LHCN-M2 (cell line): ENCODE measurements at regions not wholly inside any gene's neighbourhood (a gene's known extent, or its start where the extent isn't known, plus 50 kb on each side); places are given as distances from the start of the nearest gene placed in this dataset.
A peak's percentile ranks its signal among the peaks of the same experiment; 100 is the strongest.

Experiments used
- DNase-seq: peaks from one replicate; pipeline ENCODE4 v3.0.0-alpha.2; 2012; ENCODE audit warnings: low read depth

DNA sequence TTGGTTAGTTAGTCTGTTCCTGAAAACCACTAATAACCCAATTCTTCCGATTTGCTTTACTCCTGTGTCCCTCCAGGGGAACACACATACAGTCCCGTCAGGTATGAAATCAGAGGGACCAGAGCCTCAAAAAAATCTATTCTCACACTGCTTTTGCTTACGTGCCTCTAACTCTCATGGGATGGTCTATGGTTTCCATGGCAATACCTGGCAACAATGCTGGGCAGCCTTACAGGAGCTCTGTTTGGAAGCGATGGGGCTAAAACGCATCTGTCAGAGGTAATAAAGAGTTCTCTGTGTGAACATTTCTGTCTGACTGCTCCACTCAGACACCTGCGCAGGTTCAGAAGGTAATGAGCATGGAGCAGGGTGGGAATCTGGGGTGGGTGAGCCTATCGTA is 376.2 kb downstream of the GXYLT1 start:
- DNase-seq = no peak

DNA sequence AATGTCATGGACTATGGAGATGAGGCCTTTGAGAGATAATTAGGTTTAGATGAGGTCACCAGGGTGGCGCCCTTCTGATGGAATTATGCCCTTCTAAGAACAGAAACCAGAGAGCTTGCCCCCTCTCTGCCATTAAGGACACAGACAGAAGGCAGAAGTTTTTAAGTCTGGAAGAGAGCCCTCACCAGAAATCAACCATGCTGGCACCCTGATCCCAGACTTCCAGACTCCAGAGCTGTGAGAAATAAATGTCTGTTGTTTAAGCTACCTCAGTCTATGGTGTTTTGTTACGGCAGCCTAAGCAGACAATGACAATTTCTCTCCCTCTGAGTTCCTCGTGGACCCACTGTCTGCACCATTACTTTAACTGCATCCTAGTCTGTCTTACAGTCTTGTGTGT is 382.0 kb downstream of the GXYLT1 start:
- DNase-seq = no peak

DNA sequence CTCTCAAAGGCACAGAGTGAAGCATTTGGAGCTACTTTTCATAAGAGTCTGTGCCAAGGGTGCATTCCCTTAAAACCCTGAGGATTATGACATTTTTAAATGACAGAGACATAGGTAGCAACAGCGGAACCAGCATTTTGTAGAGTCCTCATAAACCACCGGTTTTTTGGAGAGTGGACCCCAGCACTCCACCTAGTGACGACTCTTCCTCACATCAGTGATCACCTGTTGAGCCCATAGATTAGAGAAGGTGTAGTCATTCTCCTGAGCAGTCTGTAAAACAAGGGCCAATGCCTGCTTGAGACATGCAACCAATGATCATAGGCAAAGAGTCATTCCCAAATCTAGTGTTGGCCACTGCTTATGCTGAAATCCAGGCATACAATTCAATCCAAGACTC is 399.1 kb downstream of the GXYLT1 start:
- DNase-seq = no peak

DNA sequence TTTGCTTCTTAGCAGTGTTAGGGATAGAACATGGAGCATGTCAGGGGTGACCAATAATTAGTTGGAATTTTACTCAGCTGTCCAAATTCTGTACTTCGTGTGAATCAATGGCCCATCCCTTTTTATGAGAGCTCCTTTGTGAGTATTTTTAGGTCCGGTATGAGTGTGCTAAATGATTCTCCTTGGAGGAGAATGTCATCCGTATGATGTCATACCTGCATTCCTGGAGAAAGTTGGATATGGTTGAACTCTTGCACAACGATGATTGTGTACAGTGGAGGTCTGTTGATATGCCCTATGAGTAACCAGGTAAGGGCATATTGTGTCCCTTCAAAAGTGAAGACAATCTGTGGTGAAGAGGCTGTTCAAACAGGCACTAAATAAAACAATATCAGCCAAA is 400.8 kb downstream of the GXYLT1 start:
- DNase-seq = peak; percentile 0

DNA sequence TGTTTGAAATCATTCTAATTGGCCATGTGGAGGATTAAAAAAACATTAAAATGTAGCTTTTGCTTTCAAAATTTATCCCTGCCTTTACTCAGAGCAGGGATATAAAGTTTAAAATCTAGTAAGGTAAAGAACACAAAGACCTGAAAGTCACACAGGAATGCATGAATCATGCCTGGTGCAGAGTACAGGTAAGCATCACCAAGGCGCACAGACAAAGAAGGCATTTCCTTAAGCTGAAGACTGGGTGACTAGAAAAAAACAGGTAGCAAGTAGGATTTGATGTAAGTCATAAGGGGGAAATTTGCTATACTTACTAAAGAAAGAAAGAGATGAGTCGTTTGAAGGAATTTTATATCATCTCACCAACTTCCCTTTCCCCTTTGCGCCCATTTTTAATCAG is 405.6 kb downstream of the GXYLT1 start:
- DNase-seq = no peak

DNA sequence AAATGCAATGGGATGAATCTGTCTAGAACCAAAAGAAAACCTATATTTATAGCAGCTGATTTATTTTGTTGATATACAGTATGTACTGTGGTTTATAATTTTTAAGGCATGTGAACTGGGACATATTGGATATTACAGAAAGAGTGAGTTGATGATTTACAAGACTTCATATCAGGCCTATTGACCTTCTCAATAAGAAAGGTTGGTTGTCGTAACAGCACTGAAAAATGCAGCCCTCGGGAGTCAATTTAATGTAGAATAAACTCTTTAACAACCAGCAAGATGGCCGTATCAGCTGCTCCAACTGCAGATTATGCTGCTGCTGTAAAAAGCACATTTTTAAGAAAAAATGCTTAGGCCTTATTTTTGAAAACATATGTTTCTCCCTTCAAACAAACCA is 407.3 kb downstream of the GXYLT1 start:
- no peak for DNase-seq

DNA sequence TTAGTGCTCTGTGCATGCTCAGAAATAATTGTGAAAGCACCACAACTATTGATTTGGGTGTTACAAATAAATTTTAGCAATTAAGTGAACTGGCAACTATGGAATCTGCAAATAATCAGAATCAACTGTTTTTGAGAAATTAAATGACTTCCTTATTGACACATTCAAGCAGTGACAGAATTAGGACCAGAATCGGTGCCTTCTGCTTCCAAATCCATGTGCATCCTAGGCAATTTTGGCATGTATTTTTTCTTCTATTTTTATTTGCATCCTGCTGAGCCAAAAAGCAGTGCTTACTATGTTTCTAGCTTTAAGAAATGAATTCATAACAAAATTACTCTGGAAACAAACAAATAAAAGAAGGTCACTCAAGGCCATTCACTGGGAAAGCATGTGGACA is 408.2 kb downstream of the GXYLT1 start:
- no peak for DNase-seq

DNA sequence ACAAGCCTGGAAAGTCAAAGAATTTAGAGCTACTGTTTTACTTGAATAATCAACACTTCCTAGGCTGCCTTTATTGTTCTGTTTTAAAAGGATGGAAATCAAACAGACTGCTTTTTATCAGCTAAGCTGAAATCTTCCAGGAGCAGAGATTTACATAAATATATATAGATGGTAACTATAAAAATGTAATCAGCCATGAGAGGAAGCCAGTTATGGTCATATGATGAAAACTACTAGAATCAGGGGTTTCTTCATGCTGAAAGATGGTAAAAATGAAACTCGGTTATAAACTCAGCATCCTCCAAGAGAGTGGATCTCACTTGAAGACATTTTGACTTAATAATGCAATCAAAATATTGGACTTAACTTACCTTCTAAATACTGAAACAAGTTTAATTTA is 413.0 kb downstream of the GXYLT1 start:
- DNase-seq = no peak

DNA sequence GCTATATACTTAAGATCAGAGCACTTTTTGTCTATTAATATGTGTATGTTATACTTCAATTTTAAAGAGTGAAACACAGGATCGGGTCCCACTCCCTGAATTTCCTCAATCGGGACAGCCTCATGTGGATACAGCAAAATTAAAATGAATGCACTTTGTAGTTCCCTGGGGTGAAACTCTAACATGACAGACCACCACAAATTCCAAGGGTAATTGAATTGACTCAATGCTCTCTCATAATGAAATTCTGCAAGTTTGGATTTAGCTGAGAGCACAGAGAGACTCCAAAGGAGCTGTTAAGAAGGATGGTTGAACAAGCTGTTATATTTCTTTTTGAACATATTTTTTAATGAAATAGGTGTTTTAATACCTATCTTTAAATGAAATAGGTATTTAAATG is 413.6 kb downstream of the GXYLT1 start:
- no peak for DNase-seq

DNA sequence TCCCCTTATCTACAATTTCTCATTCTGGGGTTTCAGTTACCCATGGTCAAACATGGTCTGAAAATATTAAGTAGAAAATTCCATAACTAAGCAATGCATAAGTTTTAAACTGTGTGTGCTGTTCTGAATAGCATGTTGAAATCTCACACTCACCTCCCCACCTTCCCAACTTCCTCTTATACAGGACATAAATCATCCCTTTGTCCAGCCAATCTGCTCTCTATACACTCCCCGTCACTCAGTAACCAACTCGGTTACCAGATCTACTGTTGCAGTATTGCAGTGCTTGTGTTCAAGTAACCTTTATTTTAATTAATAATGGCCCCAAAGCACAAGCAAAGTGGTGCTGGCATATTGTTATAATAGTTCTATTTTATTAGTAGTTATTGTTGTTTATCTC is 420.5 kb downstream of the GXYLT1 start:
- DNase-seq = no peak

DNA sequence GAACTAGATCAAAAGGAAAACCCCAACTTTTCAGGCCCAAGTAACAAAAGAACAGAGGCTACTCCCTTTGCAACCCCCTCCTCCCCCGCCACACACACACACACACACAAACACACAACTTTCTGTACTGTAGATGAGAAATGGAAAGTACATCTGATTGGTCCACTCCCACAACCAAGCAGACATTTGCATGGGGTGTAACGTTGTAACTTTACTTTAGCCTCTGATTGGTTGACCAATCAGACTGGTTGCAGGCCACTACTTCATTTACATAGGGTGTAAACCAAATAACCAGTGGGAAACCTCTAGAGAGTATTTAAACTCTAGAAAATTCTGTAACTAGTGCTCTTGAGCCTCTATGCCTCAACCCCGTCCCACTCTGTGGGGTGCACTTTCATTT is 425.5 kb downstream of the GXYLT1 start:
- DNase-seq = no peak

DNA sequence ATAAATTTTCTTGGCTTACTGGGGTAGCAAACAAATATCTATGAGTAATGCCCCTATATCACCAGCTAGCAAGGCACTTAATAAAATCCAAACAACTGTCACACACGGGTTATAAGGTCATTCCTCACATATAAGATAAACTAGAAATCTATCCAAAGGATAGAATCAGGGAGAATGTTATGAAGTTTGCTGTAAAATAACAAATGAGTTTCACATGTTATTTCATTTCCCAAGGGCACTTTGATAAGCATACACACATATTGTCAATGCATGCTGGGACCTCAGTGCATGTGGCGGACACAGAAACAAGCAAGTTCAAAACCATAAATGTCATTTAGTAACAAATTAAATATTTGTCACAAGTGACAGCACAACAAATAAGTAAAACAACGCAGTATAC is 429.4 kb downstream of the GXYLT1 start:
- no peak for DNase-seq

DNA sequence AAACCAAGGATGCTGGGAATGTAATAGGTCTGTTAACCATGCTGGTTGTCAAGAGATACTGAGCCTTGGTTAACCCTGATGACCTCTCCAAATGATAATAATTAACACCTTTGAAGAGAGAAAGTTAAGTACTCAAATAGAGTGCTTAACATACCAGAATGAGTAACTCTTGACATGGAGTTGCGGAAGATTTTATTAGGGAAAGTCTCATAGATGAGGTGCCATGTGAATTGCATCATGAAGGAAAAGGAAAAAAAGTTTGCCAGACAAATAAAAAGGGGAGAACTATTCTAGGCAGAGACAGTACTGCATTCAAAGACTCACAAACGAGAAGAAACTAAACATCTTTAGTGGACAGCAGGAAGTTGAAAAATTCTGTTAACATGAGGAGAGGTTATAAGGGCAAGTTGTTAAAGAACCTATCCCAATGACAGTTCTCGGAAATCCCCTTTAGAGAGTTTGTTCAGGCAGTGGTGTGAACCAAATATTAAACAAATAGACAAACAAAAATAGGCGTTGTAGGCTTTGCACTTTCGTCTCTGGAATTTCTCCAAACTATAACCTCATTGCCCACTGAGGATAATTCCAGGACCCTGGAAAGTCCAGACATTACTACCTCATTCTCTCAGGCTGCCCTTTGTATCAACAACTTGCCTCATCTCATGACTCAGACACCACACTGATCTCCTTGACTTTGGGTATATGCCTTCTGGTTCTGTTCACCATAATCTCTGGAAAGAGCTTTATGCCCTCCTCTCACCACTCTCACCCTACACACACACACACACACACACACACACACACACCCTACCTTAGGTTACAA is 435.0 kb downstream of the GXYLT1 start:
- DNase-seq = no peak

DNA sequence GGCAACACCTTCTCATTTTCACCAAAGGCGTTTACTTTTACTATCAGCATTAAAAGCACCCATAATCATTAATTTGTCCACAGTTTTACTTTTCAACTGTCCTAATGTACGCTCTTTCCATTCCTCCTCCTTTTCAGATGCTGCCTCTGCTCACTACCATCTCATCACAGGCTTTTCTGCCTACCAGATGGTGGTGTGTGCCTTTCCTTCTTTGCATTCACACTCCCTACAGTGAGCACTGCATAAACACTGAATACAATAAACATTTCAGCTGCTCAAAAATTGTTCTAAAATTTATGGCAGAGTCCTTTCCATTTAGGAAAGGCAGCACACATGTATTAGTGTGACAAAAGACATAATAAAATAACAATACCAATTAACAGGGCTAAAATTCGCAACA is 435.7 kb downstream of the GXYLT1 start:
- DNase-seq = no peak

DNA sequence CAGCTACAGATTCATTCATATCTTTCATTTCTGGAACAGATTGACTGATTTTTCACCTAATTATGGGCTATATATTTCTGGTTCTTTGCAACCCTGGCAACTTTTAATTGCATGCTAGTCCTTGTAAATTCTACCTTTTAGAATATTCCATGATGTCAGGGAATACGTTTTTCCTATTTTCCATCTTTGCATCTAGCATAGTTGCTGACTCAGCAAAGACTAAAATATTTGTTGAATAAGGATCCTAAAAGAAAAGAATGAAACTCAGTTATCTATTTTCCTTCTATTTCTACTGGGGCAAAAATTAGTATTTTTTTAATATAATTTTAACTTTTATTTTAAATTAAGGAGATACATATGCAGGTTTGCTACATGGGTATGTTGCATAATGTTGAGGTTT is 438.3 kb downstream of the GXYLT1 start:
- no peak for DNase-seq

DNA sequence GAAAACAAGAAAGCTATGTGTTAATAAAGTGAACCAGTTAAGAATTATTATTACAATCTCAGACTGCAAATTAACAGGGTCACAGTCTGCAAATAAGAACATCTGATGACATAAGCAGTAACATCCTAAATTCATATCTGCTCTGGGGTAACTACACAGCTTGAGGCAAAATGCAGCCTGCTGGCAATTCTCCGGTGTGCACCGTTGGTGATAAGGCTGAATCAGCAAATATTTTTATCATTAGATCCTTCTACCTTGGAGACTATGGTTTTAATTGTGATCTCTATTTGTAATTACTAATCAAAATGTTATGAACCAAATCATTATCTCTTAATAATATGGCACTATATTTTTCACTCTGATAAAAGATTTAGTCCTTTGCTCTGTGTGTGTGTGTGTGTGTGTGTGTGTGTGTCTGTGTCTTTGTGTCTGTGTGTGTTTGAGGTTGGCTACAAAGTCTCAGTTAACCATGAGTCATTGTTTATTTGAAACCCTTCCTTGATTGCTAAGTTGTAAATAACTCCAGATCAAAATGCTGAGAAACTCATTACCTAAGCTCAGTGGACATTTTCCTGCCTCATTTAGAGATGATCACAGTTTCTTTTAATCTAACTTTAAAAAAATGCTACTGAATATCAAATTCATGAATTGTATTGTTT is 442.6 kb downstream of the GXYLT1 start:
- no peak for DNase-seq

DNA sequence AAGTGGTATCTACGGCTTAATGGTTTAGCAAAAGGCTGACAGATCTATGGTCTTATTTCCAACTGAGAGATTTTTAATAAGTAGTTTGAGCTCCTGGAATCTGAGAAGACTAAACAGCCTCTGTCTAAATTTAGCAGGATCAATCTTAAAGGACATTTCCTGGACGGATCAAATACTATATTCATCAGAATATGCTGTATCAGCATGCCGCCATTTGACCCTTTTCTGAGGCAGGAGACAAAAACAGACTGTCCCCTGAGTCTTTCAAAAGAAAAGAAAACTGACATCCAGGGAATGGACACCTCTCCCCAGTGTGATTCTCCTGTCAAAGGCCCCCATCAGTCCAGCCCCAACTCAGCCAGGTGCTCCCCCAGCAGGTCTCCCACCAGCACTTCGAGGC is 443.7 kb downstream of the GXYLT1 start:
- DNase-seq = no peak

DNA sequence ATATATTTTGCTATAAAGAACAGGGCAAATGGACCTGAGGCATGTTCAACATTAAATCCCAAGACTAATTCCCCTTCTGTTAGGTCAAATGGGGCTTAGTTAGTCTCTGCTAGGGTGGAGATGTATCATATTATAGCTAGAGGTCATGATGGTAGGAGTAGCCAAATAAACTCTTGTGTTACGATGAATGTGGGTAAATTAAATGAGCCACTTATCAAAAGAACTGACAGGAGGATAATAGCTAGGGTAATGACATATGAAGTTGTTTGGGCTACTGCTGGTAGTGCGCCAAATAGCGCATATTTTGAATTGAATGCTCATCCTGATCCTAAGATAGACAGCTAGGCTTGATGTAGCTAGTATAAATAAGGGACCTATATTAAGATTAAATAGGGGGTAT is 445.0 kb downstream of the GXYLT1 start:
- no peak for DNase-seq

DNA sequence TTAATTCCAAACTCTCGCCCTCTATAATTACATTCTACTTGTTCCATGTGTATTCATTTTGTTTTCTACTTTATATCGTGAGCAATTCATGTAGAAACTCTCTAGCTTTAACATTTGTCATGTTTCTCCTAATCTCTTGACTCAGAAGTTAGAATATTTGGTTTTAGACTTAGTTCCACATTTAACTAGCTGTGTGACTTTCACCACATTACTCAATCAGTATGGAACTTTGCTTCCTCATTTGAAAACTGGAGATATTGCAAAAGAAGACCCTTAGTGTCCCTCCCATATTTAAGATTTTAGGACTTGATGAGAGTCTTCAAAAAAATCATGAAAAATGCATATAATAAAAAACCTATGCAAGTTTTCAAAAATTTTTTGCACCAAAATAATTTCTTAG is 447.5 kb downstream of the GXYLT1 start:
- DNase-seq = no peak

DNA sequence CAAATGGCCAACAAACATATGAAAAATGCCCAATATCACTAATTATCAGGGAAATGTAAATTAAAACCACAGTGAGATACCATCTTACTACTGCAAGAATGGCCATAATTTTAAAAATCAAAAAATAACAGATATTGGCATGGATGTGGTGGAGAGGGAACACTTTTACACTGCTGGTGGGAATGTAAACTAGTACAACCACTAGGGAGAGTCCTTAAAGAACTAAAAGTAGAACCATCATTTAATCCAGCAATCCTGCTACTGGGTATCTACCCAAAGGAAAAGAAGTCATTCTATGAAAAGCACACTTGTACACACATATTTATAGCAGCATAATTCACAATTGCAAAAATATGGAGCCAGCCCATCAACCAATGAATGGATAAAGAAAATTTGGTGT is 459.7 kb downstream of the GXYLT1 start:
- no peak for DNase-seq

DNA sequence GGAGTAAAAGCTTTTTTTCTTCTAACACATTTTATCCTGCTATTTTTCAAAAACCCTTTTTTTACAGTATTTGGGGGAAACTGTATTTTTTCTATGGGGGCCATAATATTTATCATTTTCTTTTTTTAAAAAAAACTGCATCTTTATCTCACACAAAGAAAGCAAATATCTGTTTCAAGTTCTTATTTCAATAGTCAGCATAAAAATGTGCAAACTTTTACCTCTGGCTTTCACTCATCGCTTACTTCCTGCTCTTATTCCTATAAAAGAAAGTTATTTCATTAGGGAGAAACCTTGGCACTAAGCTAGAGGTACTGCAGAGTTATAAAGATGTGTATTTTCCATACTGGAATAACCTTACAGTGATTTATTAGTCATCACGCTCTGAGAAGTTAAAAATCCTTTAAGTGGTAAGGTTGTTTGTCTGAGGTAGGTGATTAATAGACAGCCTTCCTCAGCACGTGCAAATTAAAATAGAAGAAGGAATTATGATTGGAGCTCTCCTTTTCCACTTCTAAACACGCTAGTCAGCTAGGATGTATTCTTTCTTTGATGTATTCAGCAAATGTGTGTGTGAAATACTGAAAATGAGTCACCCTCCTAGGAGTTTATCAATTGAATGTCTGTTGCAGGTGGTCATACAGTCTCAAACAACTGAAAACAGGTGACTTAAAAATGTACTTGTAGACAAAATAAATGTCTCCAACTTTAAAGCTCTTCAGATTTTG is 461.0 kb downstream of the GXYLT1 start:
- DNase-seq = no peak

DNA sequence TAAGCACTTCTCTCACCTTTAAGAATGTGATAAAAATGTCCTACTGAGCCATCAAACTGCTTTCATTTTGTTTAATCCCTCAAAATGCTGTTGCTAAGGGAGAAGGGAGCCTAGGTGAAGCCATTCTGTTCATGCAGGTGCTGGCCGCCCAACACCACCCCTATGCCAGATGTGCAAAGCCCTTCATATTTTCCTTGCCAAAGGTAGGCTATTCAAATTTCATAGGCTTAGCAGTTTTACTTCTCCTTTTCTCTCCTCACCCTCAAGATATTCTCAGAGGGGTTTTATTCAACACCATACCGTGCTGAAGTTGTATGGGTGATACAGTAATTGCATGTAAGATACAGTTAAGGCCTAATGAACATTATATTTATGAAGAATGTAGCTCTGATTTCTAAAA is 461.7 kb downstream of the GXYLT1 start:
- no peak for DNase-seq

DNA sequence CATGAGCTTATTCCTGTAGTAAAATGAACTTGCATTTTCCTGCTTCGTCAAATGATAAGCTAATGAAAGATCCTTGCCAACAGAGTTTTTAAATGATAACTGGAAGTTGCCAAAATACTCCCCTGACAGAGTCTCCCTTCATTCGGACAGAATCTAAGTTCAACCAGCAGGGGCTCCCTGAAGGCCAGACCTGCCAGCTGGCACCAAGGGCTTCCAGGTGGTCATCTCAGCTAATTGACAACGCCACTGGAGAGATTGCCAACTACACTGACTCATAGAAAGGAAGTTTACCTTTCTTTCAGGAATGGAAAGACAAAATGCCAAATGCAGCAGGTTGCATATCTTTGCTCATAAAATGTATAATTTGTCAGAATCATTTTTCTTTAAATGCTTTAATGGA is 462.8 kb downstream of the GXYLT1 start:
- DNase-seq = no peak
